AG04449 (cell line): ENCODE measurements at regions not wholly inside any gene's neighbourhood (a gene's known extent, or its start where the extent isn't known, plus 50 kb on each side); places are given as distances from the start of the nearest gene placed in this dataset.

Experiments used
- CTCF ChIA-PET: fragments of 350-600 bp; formaldehyde crosslinking; extraction: SDS; loops from one replicate; lab custom pipeline; 2021; ENCODE audit warnings: antibody characterized with exemption; lab: Yijun Ruan, JAX
- POLR2A ChIA-PET: fragments of 400-600, 350-600 bp; formaldehyde crosslinking; extraction: SDS; loops from one replicate; lab custom pipeline; 2020; ENCODE audit warnings: antibody characterized with exemption, inconsistent platforms; lab: Yijun Ruan, JAX
- DNase-seq: peaks from one replicate; pipeline ENCODE4 v3.0.0-alpha.2; 2010; ENCODE audit warnings: low read depth, low spot score
- H3K4me3 ChIP-seq: 2 replicates; pipeline ENCODE4 v1.5.1; 2011; ENCODE audit warnings: low read depth, mild to moderate bottlenecking, control low read depth, low read length
- CTCF ChIP-seq: IDR thresholded peaks from one replicate; pipeline ENCODE4 v1.5.1; 2011; ENCODE audit warnings: mild to moderate bottlenecking, moderate library complexity, low read length, control low read depth, inconsistent platforms; ENCODE audit not compliant: insufficient read depth; ENCODE audit errors: missing control alignments

- CTCF ChIA-PET = no interaction called here
- POLR2A ChIA-PET = no interaction called here
- H3K4me3 ChIP-seq = no peak overlapping the region
- no peak for DNase-seq
- no peak for TF ChIP-seq CTCF
Observed at GRCh38 chr2:15776992-15777702, 163.2 kb upstream of the MYCN start.

- no peak for TF ChIP-seq CTCF
- POLR2A ChIA-PET = no interaction called here
- CTCF ChIA-PET = no interaction called here
Observed at GRCh38 chr2:15777795-15778371, 162.5 kb upstream of the MYCN start.

GRCh38 chr2:15778529-15779219 lies 161.7 kb upstream of the MYCN start:
- ChIA-PET CTCF (no interaction called here), POLR2A (no interaction called here)
- no peak for TF ChIP-seq CTCF
- H3K4me3 ChIP-seq = no peak overlapping the region
- DNase-seq = no peak

More at GRCh38 chr2:15777795-15778371, 162.5 kb upstream of the MYCN start:
- DNase-seq = no peak
- no peak overlapping the region for H3K4me3 ChIP-seq

- no peak for DNase-seq
- CTCF ChIA-PET = no interaction called here
- POLR2A ChIA-PET = no interaction called here
- no peak for TF ChIP-seq CTCF
- H3K4me3 ChIP-seq = no peak overlapping the region
Observed at GRCh38 chr2:15779381-15780041, 160.8 kb upstream of the MYCN start.

- ChIA-PET CTCF (no interaction called here), POLR2A (no interaction called here)
- H3K4me3 ChIP-seq = no peak overlapping the region
- DNase-seq = no peak
- no peak for TF ChIP-seq CTCF
Observed at GRCh38 chr2:15780234-15780633, 160.1 kb upstream of the MYCN start.

GRCh38 chr2:15780912-15781574 lies 159.3 kb upstream of the MYCN start:
- CTCF ChIA-PET = no interaction called here
- POLR2A ChIA-PET = no interaction called here
- no peak for TF ChIP-seq CTCF
- H3K4me3 ChIP-seq = no peak overlapping the region
- DNase-seq = no peak
